ENCODE measurements at regions not wholly inside any gene's neighbourhood (a gene's known extent, or its start where the extent isn't known, plus 50 kb on each side); places are given as distances from the start of the nearest gene placed in this dataset.

DNA sequence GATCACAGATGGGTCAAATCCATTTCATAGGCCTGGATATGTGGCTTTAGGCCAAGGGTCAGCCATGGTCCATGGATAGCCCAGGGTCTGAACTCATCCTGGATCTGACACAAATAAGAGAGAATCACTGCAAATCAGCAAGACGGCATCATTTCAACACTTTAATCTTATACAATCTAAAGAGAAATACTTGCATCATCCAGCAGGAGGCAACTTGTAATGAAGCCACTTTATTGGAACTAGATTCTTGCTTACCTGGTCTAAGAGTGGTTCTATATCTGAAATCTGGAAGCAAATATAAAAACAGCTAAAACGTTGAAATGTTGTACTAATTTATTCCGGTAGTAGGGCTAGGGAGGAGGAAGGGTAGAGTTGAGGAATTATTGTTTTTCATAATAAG is 870.1 kb downstream of the JRKL start:
- Histone ChIP-seq H3K4me1 (ENCODE audit: control insufficient read depth, extremely low read depth, insufficient read depth, low read length) (no peaks in the 10 kb centered on the region), H3K27ac (ENCODE audit: insufficient read depth, low read depth, low read length) (no peak overlapping the region), H3K9me3 (replicated peaks; ENCODE audit: control insufficient read depth, insufficient read depth, low read length) (peaks cover 6% of the 10 kb centered on the region), H4K20me1 (replicated peaks; ENCODE audit: control insufficient read depth, extremely low read depth, insufficient read depth, low read length) (no peaks in the 10 kb centered on the region), H3K4me2 (ENCODE audit: insufficient read depth, low read length) (no peak overlapping the region), H3K27me3 (ENCODE audit: control insufficient read depth in 2 of 2, insufficient read depth in 2 of 2, low read length in 2 of 2) (no peaks in the 10 kb centered on the region), H2AFZ (ENCODE audit: low read depth, low read length) (no peak overlapping the region), H3K79me2 (ENCODE audit: control insufficient read depth, insufficient read depth, low read length) (no peaks in the 10 kb centered on the region), H3K36me3 (ENCODE audit: control insufficient read depth in 2 of 2, extremely low read depth in 1 of 2, insufficient read depth in 2 of 2, low read length in 2 of 2) (no peaks in the 10 kb centered on the region), H3K9me1 (replicated peaks; ENCODE audit: control insufficient read depth, extremely low read depth, insufficient read depth, low read length) (no peaks in the 10 kb centered on the region), H3K4me3 (replicated peaks in 1 of 3; ENCODE audit: insufficient read depth in 1 of 3, low read depth in 1 of 3, low read length in 3 of 3) (no peak overlapping the region), H3K9ac (replicated peaks; ENCODE audit: extremely low read depth, insufficient read depth, low read length) (no peak overlapping the region)
- ChIA-PET CTCF (no interaction called here), POLR2A (no interaction called here)
- TF ChIP-seq POLR2A (IDR thresholded peaks at IDR 0.05; ENCODE audit: low read depth, low read length) (no peak), MYC (IDR thresholded peaks at IDR 0.05; ENCODE audit: low read depth, low read length) (no peak), JUN (IDR thresholded peaks at IDR 0.05; ENCODE audit: borderline replicate concordance, insufficient read depth, insufficient read length, low read depth) (no peak), EZH2 (IDR thresholded peaks at IDR 0.05; ENCODE audit: borderline replicate concordance, low read depth, low read length, severe bottlenecking) (no peak), GATA2 (IDR thresholded peaks at IDR 0.05; ENCODE audit: insufficient read depth, insufficient read length, low read depth, low read length) (no peak), FOS (IDR thresholded peaks at IDR 0.05; ENCODE audit: borderline replicate concordance, insufficient read depth, low read length) (no peak), POLR2AphosphoS5 (IDR thresholded peaks at IDR 0.05; ENCODE audit: insufficient read depth, low read depth, low read length) (no peak)
- TF ChIP-seq, protein P1, sequence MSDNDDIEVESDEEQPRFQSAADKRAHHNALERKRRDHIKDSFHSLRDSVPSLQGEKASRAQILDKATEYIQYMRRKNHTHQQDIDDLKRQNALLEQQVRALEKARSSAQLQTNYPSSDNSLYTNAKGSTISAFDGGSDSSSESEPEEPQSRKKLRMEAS (IDR thresholded peaks at IDR 0.05; ENCODE audit: insufficient read depth, insufficient read length), result no peak
- TF ChIP-seq, protein P2, sequence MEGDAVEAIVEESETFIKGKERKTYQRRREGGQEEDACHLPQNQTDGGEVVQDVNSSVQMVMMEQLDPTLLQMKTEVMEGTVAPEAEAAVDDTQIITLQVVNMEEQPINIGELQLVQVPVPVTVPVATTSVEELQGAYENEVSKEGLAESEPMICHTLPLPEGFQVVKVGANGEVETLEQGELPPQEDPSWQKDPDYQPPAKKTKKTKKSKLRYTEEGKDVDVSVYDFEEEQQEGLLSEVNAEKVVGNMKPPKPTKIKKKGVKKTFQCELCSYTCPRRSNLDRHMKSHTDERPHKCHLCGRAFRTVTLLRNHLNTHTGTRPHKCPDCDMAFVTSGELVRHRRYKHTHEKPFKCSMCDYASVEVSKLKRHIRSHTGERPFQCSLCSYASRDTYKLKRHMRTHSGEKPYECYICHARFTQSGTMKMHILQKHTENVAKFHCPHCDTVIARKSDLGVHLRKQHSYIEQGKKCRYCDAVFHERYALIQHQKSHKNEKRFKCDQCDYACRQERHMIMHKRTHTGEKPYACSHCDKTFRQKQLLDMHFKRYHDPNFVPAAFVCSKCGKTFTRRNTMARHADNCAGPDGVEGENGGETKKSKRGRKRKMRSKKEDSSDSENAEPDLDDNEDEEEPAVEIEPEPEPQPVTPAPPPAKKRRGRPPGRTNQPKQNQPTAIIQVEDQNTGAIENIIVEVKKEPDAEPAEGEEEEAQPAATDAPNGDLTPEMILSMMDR (IDR thresholded peaks at IDR 0.05; ENCODE audit: extremely low read depth in 1 of 2, insufficient read depth in 1 of 2, low read depth in 1 of 2, low read length in 2 of 2), result no peak
- intact Hi-C loops (cut with micrococcal nuclease), result no loop called here
- FAIRE-seq, result no peak
- dilution Hi-C loops (cut with MboI; ENCODE audit: extremely low pct_ligation_motif_present, low sequenced_read_pairs), result no loop called here
- no TSS peak for BruUV-seq (replicated peaks)
- no peak for DNase-seq (ENCODE audit: low read depth, low spot score)

Measured in endothelial cell of umbilical vein (primary cell).